Lung (tissue), 11 donors: ENCODE measurements at regions not wholly inside any gene's neighbourhood (a gene's known extent, or its start where the extent isn't known, plus 50 kb on each side); places are given as distances from the start of the nearest gene placed in this dataset.

Experiments used
- ATAC-seq: fragments of 200-7000 bp; cut with Tn5 transposase; one replicate; pipeline ENCODE4 v1.9.1; 2020; ENCODE audit warnings: moderate number of reproducible peaks; ENCODE audit not compliant: insufficient read depth, low FRiP score
- DNase-seq, 3 donors: peaks; one replicate each; pipeline ENCODE4 v3.0.0-alpha.2; 2013 to 2017
- H3K27ac ChIP-seq, 2 donors: one replicate each; pipeline ENCODE4 v1.5.1; 2013; ENCODE audit warnings: mild to moderate bottlenecking in 2 of 2, moderate library complexity in 2 of 2, control low read depth in 1 of 2, inconsistent platforms in 1 of 2, low read depth in 1 of 2, low read length in 1 of 2
- H3K27me3 ChIP-seq, 3 donors: one replicate each; pipeline ENCODE4 v1.5.1; 2013; ENCODE audit warnings: low read length in 2 of 3; ENCODE audit not compliant: control insufficient read depth in 3 of 3, insufficient read depth in 3 of 3
- H3K36me3 ChIP-seq, 4 donors: one replicate each; pipeline ENCODE4 v1.5.1; 2013; ENCODE audit warnings: low read length in 4 of 4, mild to moderate bottlenecking in 1 of 4, moderate library complexity in 1 of 4; ENCODE audit not compliant: control insufficient read depth in 4 of 4, insufficient read depth in 4 of 4
- H3K4me1 ChIP-seq, 5 donors: one replicate each; pipeline ENCODE4 v1.5.1; 2013; ENCODE audit warnings: low read length in 5 of 5, mild to moderate bottlenecking in 2 of 5, moderate library complexity in 1 of 5; ENCODE audit not compliant: control insufficient read depth in 5 of 5, insufficient read depth in 5 of 5
- H3K4me3 ChIP-seq: one replicate; pipeline ENCODE4 v1.5.1; 2013; ENCODE audit warnings: mild to moderate bottlenecking, control low read depth, moderate library complexity
- H3K9ac ChIP-seq, 2 donors: one replicate each; pipeline ENCODE4 v1.5.1; 2013; ENCODE audit warnings: low read length in 2 of 2, control low read depth in 1 of 2; ENCODE audit not compliant: insufficient read depth in 1 of 2
- H3K9me3 ChIP-seq, 4 donors: one replicate each; pipeline ENCODE4 v1.5.1; 2013; ENCODE audit warnings: low read length in 3 of 4, mild to moderate bottlenecking in 1 of 4, moderate library complexity in 1 of 4; ENCODE audit not compliant: control insufficient read depth in 4 of 4, insufficient read depth in 3 of 4
- WGBS, 2 donors: extraction: QIAGEN DNeasy Blood & Tissue Kit; methylation state at CpG; one replicate each; pipeline ENCODE4 v1.1.7; 2013; 5-methylcytosine and 5-hydroxymethylcytosine counted together
- TF ChIP-seq, protein P1 (sequence below): IDR thresholded peaks from 2 replicates; pipeline ENCODE4 v1.5.1; 2012; ENCODE audit warnings: mild to moderate bottlenecking; ENCODE audit errors: control extremely low read depth, extremely low read depth
- donor health status: control.
- donor health status: control.
- donor health status: Bipolar disorder and iron deficiency.
- donor health status: healthy.
- donor health status: DM: yes; HTN: yes; CAD: no.

DNA sequence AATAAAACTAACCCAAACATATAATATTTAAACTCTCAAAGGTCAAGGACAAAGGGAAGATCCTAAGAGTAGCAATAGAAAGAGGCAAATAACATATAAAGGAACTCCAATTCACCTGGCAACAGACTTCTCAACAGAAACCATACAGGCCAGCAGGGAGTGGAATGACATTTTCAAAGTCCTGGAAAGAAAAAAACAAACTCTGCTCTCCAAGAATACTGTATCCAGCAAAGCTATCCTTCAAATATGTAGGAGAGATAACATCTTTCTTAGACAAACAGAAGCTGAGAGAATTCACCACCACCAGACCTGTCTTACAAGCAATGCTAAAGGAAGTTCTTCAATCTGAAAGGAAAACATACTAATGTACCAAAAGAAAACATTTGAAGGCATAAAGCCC lies 51.5 kb upstream of the TMEM158 start:
- H3K27ac ChIP-seq = no peak overlapping the region
- H3K27me3 ChIP-seq = no peaks in the 10 kb centered on the region
- H3K4me3 ChIP-seq = no peak overlapping the region
- H3K9ac ChIP-seq = no peak overlapping the region
- no peak for DNase-seq
- H3K36me3 ChIP-seq = no peaks in the 10 kb centered on the region
- H3K9me3 ChIP-seq = peaks cover 0 to 4% (median 3%) of the 10 kb centered on the region in 4 donors
- ATAC-seq = no peak
- TF ChIP-seq, protein P1, sequence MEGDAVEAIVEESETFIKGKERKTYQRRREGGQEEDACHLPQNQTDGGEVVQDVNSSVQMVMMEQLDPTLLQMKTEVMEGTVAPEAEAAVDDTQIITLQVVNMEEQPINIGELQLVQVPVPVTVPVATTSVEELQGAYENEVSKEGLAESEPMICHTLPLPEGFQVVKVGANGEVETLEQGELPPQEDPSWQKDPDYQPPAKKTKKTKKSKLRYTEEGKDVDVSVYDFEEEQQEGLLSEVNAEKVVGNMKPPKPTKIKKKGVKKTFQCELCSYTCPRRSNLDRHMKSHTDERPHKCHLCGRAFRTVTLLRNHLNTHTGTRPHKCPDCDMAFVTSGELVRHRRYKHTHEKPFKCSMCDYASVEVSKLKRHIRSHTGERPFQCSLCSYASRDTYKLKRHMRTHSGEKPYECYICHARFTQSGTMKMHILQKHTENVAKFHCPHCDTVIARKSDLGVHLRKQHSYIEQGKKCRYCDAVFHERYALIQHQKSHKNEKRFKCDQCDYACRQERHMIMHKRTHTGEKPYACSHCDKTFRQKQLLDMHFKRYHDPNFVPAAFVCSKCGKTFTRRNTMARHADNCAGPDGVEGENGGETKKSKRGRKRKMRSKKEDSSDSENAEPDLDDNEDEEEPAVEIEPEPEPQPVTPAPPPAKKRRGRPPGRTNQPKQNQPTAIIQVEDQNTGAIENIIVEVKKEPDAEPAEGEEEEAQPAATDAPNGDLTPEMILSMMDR = no peak
- no peaks in the 10 kb centered on the region for H3K4me1 ChIP-seq

DNA sequence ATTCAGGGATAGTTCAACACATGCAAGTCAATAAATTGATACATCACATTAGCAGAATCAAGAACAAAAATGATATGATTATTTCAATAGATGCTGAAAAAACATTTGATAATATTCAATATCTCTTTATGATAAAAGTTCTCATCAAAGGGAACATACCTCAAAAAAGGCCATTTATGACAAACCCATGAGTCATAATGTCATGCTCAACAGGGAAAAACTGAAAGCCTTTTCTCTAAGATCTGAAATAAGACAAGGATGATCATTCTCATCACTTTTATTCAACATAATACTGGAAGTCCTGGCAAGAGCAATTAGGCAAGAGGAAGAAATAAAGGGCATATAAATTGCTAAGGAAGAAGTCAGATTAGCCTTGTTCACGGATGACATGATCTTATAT lies 54.1 kb upstream of the TMEM158 start:
- no peaks in the 10 kb centered on the region for H3K27me3 ChIP-seq
- no peak overlapping the region for H3K9ac ChIP-seq
- DNase-seq (no peak), ATAC-seq (no peak)
- no peak overlapping the region for H3K27ac ChIP-seq
- no peaks in the 10 kb centered on the region for H3K4me1 ChIP-seq
- 76 to 85% methylated on average over 1 of the region's 1 CpG for WGBS, 2 donors
- no peaks in the 10 kb centered on the region for H3K36me3 ChIP-seq
- peaks cover 0 to 4% (median 3%) of the 10 kb centered on the region in 4 donors for H3K9me3 ChIP-seq
- TF ChIP-seq, protein P1 = no peak
- H3K4me3 ChIP-seq = no peak overlapping the region

DNA sequence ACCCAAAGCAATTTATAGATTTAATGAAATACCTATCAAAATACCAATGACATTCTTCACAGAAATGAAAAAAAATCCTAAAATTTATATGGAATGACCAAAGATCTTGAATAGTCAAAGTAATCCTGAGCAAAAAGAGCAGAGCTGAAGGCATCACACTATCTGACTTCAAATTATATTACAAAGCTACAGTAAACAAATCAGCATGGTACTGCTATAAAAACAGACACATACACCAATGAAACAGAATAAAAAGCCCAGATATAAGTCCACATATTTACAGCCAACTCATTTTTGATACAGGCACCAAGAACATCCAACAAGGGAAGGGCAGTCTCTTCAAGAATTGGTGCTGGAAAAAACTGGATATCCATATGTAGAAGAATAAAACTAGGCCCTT lies 54.9 kb upstream of the TMEM158 start:
- no peak overlapping the region for H3K9ac ChIP-seq
- no peak overlapping the region for H3K27ac ChIP-seq
- DNase-seq (no peak), ATAC-seq (no peak)
- peaks cover 0 to 4% (median 3%) of the 10 kb centered on the region in 4 donors for H3K9me3 ChIP-seq
- H3K36me3 ChIP-seq = no peaks in the 10 kb centered on the region
- no peaks in the 10 kb centered on the region for H3K27me3 ChIP-seq
- H3K4me3 ChIP-seq = no peak overlapping the region
- TF ChIP-seq, protein P1 = no peak
- H3K4me1 ChIP-seq = no peaks in the 10 kb centered on the region

DNA sequence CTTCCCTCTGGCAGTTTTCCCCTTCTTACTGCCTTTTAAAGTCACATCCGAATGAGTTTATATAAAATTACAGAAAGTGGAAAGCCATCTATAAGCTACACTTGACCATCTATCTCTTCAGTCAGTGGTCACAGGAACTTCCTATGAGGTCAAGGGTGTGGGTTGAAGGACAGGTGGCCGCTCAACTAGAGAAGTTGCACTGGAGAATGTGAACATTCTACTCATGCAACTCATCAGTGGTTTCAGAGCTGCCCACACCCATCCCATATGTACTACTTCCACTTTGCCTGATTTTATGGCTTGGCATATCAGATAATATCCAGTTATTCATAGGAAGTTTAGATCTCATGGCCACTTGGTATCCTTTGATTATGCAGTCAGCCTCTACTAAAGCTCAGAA lies 57.4 kb upstream of the TMEM158 start:
- Histone ChIP-seq H3K27me3 (no peaks in the 10 kb centered on the region), H3K4me1 (no peaks in the 10 kb centered on the region), H3K27ac (no peak overlapping the region), H3K9me3 (peaks cover 0 to 4% (median 1%) of the 10 kb centered on the region in 4 donors), H3K4me3 (no peak overlapping the region), H3K36me3 (no peaks in the 10 kb centered on the region), H3K9ac (no peak overlapping the region)
- TF ChIP-seq, protein P1 = no peak
- DNase-seq = no peak
- WGBS, 2 donors = 83 to 90% methylated on average over 2 of the region's 2 CpGs
- ATAC-seq = no peak
